ENCODE measurements at regions not wholly inside any gene's neighbourhood (a gene's known extent, or its start where the extent isn't known, plus 50 kb on each side); places are given as distances from the start of the nearest gene placed in this dataset.

DNA sequence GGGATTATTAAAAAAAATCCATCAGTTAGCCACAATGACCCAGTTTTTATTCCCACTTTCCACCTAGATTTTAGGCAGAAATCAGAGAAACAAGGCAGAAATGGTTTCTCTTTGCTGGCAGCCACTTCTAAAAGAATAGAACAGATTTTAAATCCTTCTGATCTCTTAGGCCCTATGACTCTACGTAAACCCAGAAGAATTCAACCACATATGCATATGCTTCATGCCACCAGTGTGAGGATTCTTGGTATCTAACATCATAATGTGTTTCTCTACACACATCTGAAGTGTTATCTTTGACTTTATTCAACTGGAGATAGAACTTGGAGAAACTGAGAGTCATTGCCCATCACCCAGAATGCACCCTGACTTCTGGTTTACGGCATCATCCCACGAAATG is 128.7 kb upstream of the TANK start:
- H3K36me3 ChIP-seq (replicated peaks in 1 of 2; ENCODE audit: control extremely low read depth in 1 of 2, control insufficient read depth in 1 of 2, extremely low read depth in 1 of 2, insufficient read depth in 2 of 2, low read length in 1 of 2), result no peaks in the 10 kb centered on the region
- no peak for TF ChIP-seq CTCF (IDR thresholded peaks at IDR 0.05)
- no peak for TF ChIP-seq EZH2 (IDR thresholded peaks at IDR 0.05; ENCODE audit: borderline replicate concordance, insufficient read depth, low read depth, low read length, poor library complexity, severe bottlenecking)
- H3K27me3 Mint-ChIP-seq, result peaks cover 14% of the 10 kb centered on the region
- no peaks in the 10 kb centered on the region for H4K20me1 ChIP-seq (ENCODE audit: control insufficient read depth, insufficient read depth, low read length, poor library complexity, severe bottlenecking)
- no peak overlapping the region for H3K4me2 ChIP-seq (replicated peaks; ENCODE audit: low read depth, low read length, poor library complexity, severe bottlenecking)
- H2AFZ ChIP-seq (ENCODE audit: insufficient read depth, low read depth, low read length, poor library complexity, severe bottlenecking), result no peak overlapping the region
- POLR2A ChIA-PET, result no interaction called here
- DNase-seq (no peak), ATAC-seq (ENCODE audit: low read depth) (no peak)
- H3K27ac Mint-ChIP-seq, result no peak overlapping the region
- H3K9ac ChIP-seq (ENCODE audit: low read length), result no peak overlapping the region
- no peak overlapping the region for H3K4me3 ChIP-seq (ENCODE audit: control extremely low read depth in 1 of 5, extremely low read depth in 1 of 5, insufficient read depth in 1 of 5, low read depth in 2 of 5, low read length in 4 of 5)
- no peaks in the 10 kb centered on the region for H3K4me1 ChIP-seq (ENCODE audit: control insufficient read depth in 2 of 2, insufficient read depth in 2 of 2, low read length in 2 of 2)
- H3K9me3 Mint-ChIP-seq (ENCODE audit: insufficient read depth), result peaks cover 3% of the 10 kb centered on the region
- H3K9me3 ChIP-seq (ENCODE audit: control extremely low read depth in 1 of 3, control insufficient read depth in 2 of 3, insufficient read depth in 1 of 3, low read length in 2 of 3), result peaks cover 0 to 2% (median 0%) of the 10 kb centered on the region in 3 donors
- intact Hi-C loops (cut with micrococcal nuclease), result no loop called here
- no peak overlapping the region for H3K4me3 Mint-ChIP-seq
- CTCF ChIA-PET, result no interaction called here
- no peaks in the 10 kb centered on the region for H3K4me1 Mint-ChIP-seq
- H3K27ac ChIP-seq (ENCODE audit: low read length in 2 of 2), result no peak overlapping the region
- 100% methylated on average over 2 of the region's 3 CpGs for WGBS (ENCODE audit: insufficient coverage)
- H3K27me3 ChIP-seq (replicated peaks in 1 of 4; ENCODE audit: control extremely low read depth in 1 of 4, control insufficient read depth in 3 of 4, insufficient read depth in 4 of 4, low read length in 3 of 4), result no peaks in the 10 kb centered on the region
- H3K79me2 ChIP-seq (ENCODE audit: control insufficient read depth, insufficient read depth, low read length), result no peaks in the 10 kb centered on the region

GRCh38 chr2:161032635-161033034 is 127.6 kb upstream of the TANK start:
- intact Hi-C loops (cut with micrococcal nuclease), result no loop called here
- H3K4me3 ChIP-seq (ENCODE audit: control extremely low read depth in 1 of 5, extremely low read depth in 1 of 5, insufficient read depth in 1 of 5, low read depth in 2 of 5, low read length in 4 of 5), result no peak overlapping the region
- DNase-seq (no peak), ATAC-seq (ENCODE audit: low read depth) (no peak)
- Mint-ChIP-seq H3K27me3 (peaks cover 17% of the 10 kb centered on the region), H3K9me3 (ENCODE audit: insufficient read depth) (peaks cover 3% of the 10 kb centered on the region), H3K4me1 (no peaks in the 10 kb centered on the region), H3K27ac (no peak overlapping the region), H3K4me3 (no peak overlapping the region)
- H3K27ac ChIP-seq (ENCODE audit: low read length in 2 of 2), result no peak overlapping the region
- H3K4me1 ChIP-seq (ENCODE audit: control insufficient read depth in 2 of 2, insufficient read depth in 2 of 2, low read length in 2 of 2), result no peaks in the 10 kb centered on the region
- no peak overlapping the region for H2AFZ ChIP-seq (ENCODE audit: insufficient read depth, low read depth, low read length, poor library complexity, severe bottlenecking)
- no peaks in the 10 kb centered on the region for H3K36me3 ChIP-seq (replicated peaks in 1 of 2; ENCODE audit: control extremely low read depth in 1 of 2, control insufficient read depth in 1 of 2, extremely low read depth in 1 of 2, insufficient read depth in 2 of 2, low read length in 1 of 2)
- H3K9me3 ChIP-seq (ENCODE audit: control extremely low read depth in 1 of 3, control insufficient read depth in 2 of 3, insufficient read depth in 1 of 3, low read length in 2 of 3), result peaks cover 0 to 2% (median 0%) of the 10 kb centered on the region in 3 donors
- WGBS (ENCODE audit: insufficient coverage), result 96% methylated on average over 7 of the region's 7 CpGs
- ChIA-PET POLR2A (no interaction called here), CTCF (no interaction called here)
- H3K79me2 ChIP-seq (ENCODE audit: control insufficient read depth, insufficient read depth, low read length), result no peaks in the 10 kb centered on the region
- H3K27me3 ChIP-seq (replicated peaks in 1 of 4; ENCODE audit: control extremely low read depth in 1 of 4, control insufficient read depth in 3 of 4, insufficient read depth in 4 of 4, low read length in 3 of 4), result no peaks in the 10 kb centered on the region
- H3K4me2 ChIP-seq (replicated peaks; ENCODE audit: low read depth, low read length, poor library complexity, severe bottlenecking), result no peak overlapping the region
- H3K9ac ChIP-seq (ENCODE audit: low read length), result no peak overlapping the region
- H4K20me1 ChIP-seq (ENCODE audit: control insufficient read depth, insufficient read depth, low read length, poor library complexity, severe bottlenecking), result no peaks in the 10 kb centered on the region
- TF ChIP-seq EZH2 (IDR thresholded peaks at IDR 0.05; ENCODE audit: borderline replicate concordance, insufficient read depth, low read depth, low read length, poor library complexity, severe bottlenecking) (no peak), CTCF (IDR thresholded peaks at IDR 0.05) (no peak)

Data from B cell (primary cell).